Osteoblast (primary cell): ENCODE measurements at regions not wholly inside any gene's neighbourhood (a gene's known extent, or its start where the extent isn't known, plus 50 kb on each side); places are given as distances from the start of the nearest gene placed in this dataset.

ENCODE experiments used
- DNase-seq: peaks from one replicate; pipeline ENCODE4 v3.0.0; 2011; ENCODE audit warnings: low spot score, mixed read lengths; ENCODE audit not compliant: insufficient read length; ENCODE audit errors: missing footprints
- H2AFZ ChIP-seq: 2 replicates; pipeline ENCODE4 v1.6.0; 2011; ENCODE audit warnings: mild to moderate bottlenecking, low read length
- H3K27ac ChIP-seq: 2 replicates; pipeline ENCODE4 v1.5.1; 2011; ENCODE audit warnings: mild to moderate bottlenecking, low read depth, low read length, moderate library complexity
- H3K27me3 ChIP-seq: 2 replicates; pipeline ENCODE4 v1.6.0; 2012; ENCODE audit warnings: mild to moderate bottlenecking, control low read depth, inconsistent platforms, low read length, moderate library complexity; ENCODE audit not compliant: insufficient read depth
- H3K36me3 ChIP-seq: 2 replicates; pipeline ENCODE4 v1.5.1; 2011; ENCODE audit warnings: mild to moderate bottlenecking, low read length, control low read depth, moderate library complexity; ENCODE audit not compliant: insufficient read depth
- H3K4me1 ChIP-seq: 2 replicates; pipeline ENCODE4 v1.5.1; 2011; ENCODE audit warnings: mild to moderate bottlenecking, low read length, control low read depth, moderate library complexity; ENCODE audit not compliant: insufficient read depth
- H3K4me2 ChIP-seq: 2 replicates; pipeline ENCODE4 v1.6.0; 2011; ENCODE audit warnings: mild to moderate bottlenecking, low read length; ENCODE audit not compliant: insufficient read depth
- H3K4me3 ChIP-seq: fragments of 200-600 bp; sonication (generic); 3 replicates; pipeline ENCODE4 v1.5.1; 2012; ENCODE audit warnings: mild to moderate bottlenecking, low read length, inconsistent platforms; ENCODE audit not compliant: insufficient read depth
- H3K79me2 ChIP-seq: 2 replicates; pipeline ENCODE4 v1.6.0; 2012; ENCODE audit warnings: mild to moderate bottlenecking, low read length, control low read depth, inconsistent platforms; ENCODE audit not compliant: insufficient read depth
- H3K9me3 ChIP-seq: 2 replicates; pipeline ENCODE4 v1.5.1; 2011; ENCODE audit warnings: low read depth, low read length, control low read depth
- H4K20me1 ChIP-seq: 2 replicates; pipeline ENCODE4 v1.6.0; 2012; ENCODE audit warnings: mild to moderate bottlenecking, low read length, control low read depth; ENCODE audit not compliant: insufficient read depth
- TF ChIP-seq, protein P1 (sequence below): IDR thresholded peaks from 2 replicates; pipeline ENCODE4 v1.5.1; 2011; ENCODE audit warnings: mild to moderate bottlenecking, low read depth, low read length, moderate library complexity; ENCODE audit errors: extremely low read depth

DNA sequence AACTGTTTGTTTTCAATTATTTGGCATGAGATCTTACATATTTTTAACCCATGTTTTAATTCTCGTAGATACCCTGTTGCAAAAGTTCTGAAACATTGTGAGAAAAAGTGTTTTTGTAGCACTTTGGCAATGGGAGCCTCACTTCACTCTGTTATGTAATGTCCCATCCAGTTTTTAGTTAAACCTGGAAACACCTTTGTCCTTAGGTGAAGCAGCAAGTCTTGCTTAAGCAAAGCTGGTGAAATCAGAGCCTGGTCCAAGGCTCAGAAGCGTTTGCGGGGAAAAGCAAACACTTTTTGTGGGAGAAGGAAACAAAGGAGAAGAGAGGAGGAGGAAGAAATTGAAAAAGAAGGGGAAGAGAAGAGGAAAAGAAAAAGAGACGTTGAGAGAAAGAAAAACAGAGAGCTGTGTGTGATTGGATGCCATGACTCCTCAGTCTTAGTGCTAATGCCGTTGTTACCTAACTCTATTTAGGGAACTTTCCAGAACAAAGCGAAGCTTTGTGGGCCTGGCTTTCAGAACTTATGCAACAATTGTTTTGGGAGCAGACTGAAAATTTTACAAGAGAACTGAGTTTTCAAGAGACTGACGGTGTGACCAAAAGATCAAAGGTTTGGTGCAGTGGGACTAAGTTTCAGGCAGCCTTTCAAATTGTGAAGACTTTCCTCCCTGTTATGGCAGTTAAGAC, 93.1 kb downstream of the NTMT2 start:
- Histone ChIP-seq H3K9me3 (no peaks in the 10 kb centered on the region), H3K79me2 (no peaks in the 10 kb centered on the region)

GRCh38 chr1:170239445-170239844, 93.7 kb downstream of the NTMT2 start:
- H3K9me3 ChIP-seq = no peaks in the 10 kb centered on the region
- no peak overlapping the region for H3K4me2 ChIP-seq
- no peak overlapping the region for H3K27ac ChIP-seq
- H4K20me1 ChIP-seq = no peaks in the 10 kb centered on the region
- H3K36me3 ChIP-seq = no peaks in the 10 kb centered on the region
- H3K79me2 ChIP-seq = no peaks in the 10 kb centered on the region
- no peak overlapping the region for H2AFZ ChIP-seq
- DNase-seq = no peak
- H3K4me3 ChIP-seq = no peak overlapping the region
- H3K27me3 ChIP-seq = no peaks in the 10 kb centered on the region
- no peaks in the 10 kb centered on the region for H3K4me1 ChIP-seq
- TF ChIP-seq, protein P1, sequence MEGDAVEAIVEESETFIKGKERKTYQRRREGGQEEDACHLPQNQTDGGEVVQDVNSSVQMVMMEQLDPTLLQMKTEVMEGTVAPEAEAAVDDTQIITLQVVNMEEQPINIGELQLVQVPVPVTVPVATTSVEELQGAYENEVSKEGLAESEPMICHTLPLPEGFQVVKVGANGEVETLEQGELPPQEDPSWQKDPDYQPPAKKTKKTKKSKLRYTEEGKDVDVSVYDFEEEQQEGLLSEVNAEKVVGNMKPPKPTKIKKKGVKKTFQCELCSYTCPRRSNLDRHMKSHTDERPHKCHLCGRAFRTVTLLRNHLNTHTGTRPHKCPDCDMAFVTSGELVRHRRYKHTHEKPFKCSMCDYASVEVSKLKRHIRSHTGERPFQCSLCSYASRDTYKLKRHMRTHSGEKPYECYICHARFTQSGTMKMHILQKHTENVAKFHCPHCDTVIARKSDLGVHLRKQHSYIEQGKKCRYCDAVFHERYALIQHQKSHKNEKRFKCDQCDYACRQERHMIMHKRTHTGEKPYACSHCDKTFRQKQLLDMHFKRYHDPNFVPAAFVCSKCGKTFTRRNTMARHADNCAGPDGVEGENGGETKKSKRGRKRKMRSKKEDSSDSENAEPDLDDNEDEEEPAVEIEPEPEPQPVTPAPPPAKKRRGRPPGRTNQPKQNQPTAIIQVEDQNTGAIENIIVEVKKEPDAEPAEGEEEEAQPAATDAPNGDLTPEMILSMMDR = no peak

More for the DNA sequence above, 93.1 kb downstream of the NTMT2 start:
- TF ChIP-seq, protein P1 = no peak
- no peak overlapping the region for H2AFZ ChIP-seq
- no peaks in the 10 kb centered on the region for H3K36me3 ChIP-seq
- H3K4me3 ChIP-seq = no peak overlapping the region
- H3K27ac ChIP-seq = no peak overlapping the region
- no peaks in the 10 kb centered on the region for H3K4me1 ChIP-seq
- no peak for DNase-seq
- no peaks in the 10 kb centered on the region for H3K27me3 ChIP-seq
- no peaks in the 10 kb centered on the region for H4K20me1 ChIP-seq
- H3K4me2 ChIP-seq = no peak overlapping the region

DNA sequence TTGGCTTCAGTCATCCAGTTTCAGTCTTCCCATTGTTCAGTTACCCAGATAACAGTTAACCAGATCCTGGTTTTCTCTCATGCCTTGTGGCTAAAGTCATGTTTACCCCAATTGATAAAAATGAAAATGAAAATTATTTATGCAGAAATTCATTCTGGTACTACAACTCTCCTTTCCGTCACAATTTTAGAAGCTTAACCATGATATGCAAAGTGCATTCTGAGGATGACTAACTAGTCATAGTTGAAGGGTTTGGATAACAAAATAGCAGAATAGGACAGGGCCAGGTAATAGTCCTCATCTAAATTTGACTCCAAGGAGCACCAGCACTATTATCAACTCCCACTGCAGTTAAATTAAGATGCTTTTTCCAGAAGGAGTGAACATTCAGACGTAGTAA, 94.7 kb downstream of the NTMT2 start:
- Histone ChIP-seq H3K4me2 (no peak overlapping the region), H3K36me3 (no peaks in the 10 kb centered on the region), H3K27me3 (no peaks in the 10 kb centered on the region), H3K79me2 (no peaks in the 10 kb centered on the region), H4K20me1 (no peaks in the 10 kb centered on the region), H3K4me3 (no peak overlapping the region), H2AFZ (no peak overlapping the region), H3K4me1 (no peaks in the 10 kb centered on the region), H3K9me3 (no peaks in the 10 kb centered on the region), H3K27ac (no peak overlapping the region)
- DNase-seq = no peak
- TF ChIP-seq, protein P1 = no peak

GRCh38 chr1:170241266-170241851, 95.6 kb downstream of the NTMT2 start:
- H3K36me3 ChIP-seq = no peaks in the 10 kb centered on the region
- no peak overlapping the region for H3K27ac ChIP-seq
- no peaks in the 10 kb centered on the region for H3K27me3 ChIP-seq
- no peak overlapping the region for H3K4me3 ChIP-seq
- H3K79me2 ChIP-seq = no peaks in the 10 kb centered on the region
- no peak overlapping the region for H3K4me2 ChIP-seq
- TF ChIP-seq, protein P1 = no peak
- DNase-seq = no peak
- H3K9me3 ChIP-seq = no peaks in the 10 kb centered on the region
- no peaks in the 10 kb centered on the region for H4K20me1 ChIP-seq
- no peaks in the 10 kb centered on the region for H3K4me1 ChIP-seq
- no peak overlapping the region for H2AFZ ChIP-seq
